Stimulated activated CD4-positive, alpha-beta T cell treated with anti-CD3 and anti-CD28 coated beads, TNF-alpha, amount 100 ng/mL, for 48 hours (primary cell): ENCODE measurements at regions not wholly inside any gene's neighbourhood (a gene's known extent, or its start where the extent isn't known, plus 50 kb on each side); places are given as distances from the start of the nearest gene placed in this dataset.
"Not testable (repeated sequence)": the region's sequence is repeated elsewhere in the genome, so short reads cannot be mapped to it uniquely, and the experiment has no call there.

Source experiments
- DNase-seq, 3 donors: peaks; one replicate each; pipeline ENCODE4 v3.0.0-alpha.2; 2020; ENCODE audit warnings: low read depth in 3 of 3

DNA sequence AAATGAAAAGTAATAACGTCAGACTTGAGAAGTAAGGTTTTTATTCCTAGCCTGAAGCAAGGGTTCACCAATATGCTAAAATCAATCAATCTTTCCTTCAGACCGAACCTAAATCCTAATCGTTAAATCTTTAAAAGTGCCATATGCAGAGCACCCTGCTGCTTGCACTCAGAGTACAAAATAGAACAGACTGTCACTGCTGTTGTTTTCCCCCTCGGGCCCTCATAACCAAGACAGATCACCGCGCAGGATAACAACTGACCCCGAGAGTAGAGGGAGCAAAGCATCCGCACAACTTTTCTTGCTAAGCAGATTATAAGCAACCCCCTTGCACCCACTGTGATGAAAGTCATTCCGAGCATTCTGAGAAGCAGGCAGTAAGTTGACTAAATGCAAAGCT, 550.9 kb upstream of the NDST4 start:
- DNase-seq = no peak

DNA sequence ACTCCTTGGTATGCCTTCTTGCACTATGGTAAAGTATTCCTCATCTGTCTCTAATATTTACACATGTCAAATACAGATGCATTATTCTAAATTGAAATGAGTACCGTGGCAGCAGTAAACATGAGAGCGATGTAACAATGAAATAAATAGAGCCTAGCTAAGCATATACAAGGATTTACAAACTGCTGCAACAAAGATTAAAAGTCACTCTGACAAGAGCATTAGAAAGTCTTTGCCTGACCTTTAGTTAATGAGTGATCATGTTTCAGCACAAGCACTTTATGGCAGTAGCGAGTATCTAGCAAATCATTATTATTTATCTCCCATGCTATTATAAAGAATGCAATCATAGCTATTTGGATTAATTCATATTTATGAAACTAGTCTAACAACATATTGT, 547.0 kb upstream of the NDST4 start:
- no peak for DNase-seq

DNA sequence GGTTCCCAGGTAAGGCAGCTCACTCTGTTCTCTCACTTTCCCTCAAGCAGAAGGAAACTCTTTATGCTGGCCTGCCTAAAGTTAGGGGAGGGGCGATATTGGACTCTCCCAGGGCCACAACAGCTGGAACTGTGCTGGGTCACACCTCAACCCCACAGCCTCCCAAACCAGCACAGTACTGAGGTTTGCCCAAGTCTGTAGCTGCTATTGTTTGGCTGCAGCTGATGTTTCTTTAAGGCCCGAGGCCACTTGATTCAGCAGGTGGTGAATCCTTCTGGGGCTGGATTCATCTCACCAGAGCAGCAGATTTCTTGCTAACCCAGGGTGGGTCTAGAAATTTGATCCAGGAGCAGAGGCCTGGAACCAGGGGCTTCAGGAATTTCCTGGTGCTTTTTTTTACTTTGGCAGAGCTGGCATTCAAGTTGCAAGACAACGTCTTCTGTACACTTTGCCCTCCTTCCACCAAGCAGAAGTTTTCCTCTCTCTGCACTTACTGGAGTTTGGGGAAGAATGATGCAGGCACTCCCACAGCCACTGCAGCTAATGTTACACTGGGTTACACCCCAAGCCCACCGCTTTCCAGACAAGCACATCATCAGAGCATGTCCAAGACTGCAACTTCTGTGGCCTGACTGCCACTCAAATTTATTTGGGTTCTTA, 544.7 kb upstream of the NDST4 start:
- DNase-seq = no peak

DNA sequence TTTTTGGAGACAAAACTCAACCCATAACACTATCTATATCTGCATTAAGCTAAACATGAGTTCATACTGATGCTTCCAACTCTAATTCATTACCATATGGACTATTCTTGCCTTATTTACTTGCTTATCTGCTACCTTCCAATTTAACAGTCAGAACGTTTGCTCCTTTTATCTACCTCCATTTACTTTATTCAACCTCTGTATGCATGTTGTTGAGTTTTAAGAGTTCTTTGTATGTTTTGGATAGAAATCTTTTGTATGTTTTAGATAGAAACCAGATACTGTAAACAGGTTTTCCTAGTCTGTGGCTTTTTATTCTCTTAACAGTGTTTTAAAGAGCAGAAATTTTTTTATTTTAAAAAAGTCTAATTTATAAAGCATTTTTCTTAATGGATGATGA, 542.2 kb upstream of the NDST4 start:
- DNase-seq = no peak

DNA sequence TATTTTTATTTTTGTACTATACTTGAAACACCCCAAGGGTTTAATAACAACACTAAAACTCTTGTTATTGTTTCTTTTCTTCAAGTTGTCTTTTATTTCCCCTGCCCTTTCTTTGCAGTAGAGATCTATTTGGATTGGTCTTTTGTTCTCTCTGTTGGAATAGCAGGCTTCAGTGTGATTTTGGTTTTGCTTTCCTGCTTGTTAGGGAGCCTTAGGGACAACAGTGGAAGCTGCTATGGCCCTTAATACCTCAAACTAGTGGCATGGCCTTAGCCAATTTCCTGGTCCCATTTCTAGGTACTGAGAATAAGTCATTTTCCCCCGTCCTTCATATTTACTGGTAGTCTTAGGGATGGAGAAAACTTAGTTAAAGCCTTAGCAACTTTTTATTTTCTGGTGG, 535.4 kb upstream of the NDST4 start:
- no peak for DNase-seq

DNA sequence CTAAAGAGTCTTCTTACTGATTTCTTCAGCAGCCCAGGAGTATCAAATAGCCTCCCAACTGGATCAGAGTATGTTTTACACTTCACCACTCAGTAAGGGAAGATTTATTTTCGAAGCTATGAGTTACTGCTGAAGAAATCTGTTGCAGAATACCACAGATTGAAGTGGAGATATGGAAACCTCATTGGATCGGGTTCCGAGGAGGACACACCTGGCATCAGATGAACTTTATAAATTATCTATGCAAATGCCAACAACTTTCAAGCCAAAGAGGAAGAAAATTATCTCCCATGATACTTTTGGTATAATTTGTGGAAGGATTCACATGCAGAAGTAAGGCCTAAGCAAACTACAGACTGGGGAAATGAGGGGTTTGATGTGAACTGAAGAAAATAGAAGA, 515.9 kb upstream of the NDST4 start:
- no peak for DNase-seq

DNA sequence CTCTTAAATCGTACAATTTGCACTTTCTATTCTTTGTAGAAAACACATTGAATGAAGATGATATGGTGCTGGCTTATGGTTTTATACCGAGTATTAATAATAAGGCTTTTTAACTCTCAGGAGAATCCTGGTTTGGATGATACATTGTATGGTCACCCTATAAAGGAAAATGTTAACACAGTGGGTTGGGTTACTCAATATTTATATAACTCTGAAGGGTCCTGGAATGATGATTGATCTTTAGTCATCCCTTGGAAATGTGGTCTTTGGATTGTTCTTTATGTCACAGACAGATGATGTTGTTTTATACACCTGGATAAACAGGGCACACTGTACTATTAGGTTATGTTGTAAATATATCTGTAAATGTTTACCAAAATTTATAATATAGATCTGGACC, 496.2 kb upstream of the NDST4 start:
- DNase-seq = no peak

DNA sequence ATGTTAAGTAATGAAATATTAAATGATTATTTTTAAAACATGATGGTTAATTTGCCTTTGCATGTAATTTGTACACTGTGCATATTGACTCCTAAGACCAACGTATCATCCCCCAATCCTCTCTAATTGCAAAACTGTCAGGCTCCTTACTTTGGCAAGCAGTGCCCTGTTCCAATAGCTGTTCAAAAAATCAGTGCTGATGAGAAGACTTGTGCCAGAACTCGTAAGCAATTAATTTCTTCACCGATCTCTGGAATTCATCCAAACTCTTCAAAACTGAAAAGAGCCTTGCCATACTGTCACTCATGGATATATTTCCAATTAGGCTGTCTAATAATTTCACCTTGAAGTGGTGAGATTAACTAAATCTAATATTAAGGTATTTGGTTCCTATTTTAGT, 493.9 kb upstream of the NDST4 start:
- no peak for DNase-seq

DNA sequence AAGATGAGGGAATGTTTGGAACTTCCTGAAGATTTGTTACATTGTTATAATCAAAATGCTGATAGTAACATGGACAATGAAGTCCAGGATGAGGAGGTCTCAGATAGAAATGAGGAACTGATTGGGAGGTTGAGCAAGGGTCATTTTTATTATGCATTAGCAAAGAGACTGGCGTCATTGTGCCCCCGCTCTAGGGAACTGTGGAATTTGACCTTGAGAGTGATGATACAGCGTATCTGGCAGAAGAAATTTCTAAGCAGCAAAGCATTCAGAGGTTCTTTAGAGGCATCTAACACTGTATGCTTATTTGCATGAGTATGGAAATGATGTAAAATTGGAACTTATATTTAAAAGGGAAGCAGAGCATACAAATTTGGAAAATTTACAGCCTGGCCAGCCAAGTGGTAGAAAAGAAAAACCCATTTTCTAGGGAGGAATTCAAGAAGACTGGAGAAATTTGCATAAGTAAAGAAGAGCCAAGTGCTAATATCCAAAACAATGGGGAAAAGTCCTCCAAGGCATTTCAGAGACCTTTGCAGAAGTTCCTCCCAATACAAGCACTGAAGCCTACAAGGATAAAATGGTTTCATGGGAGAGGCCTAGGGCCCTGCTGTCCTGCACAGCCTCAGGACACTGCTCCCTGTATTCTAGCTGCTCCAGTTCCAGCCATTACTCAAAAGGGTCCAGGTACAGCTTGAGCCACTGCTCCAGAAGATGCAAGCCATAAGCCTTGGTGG, 483.0 kb upstream of the NDST4 start:
- no peak for DNase-seq

DNA sequence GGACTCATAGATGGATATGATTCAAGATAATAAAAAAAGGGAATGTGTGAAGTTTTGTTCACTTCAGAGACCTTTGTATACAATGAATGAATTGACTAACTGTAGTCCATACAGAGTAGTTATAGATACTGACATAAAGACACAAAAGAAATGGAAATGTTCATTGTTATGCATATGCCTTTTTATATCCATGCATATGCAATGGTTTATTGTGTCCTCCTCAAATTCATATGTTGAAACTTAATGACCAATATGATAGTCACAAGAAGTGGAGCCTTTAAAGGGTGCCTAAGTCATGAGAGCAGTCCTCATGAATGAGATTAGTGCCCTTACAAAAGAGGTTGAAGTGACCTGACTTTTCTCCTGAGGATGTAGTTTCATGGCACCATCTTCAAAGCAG, 467.5 kb upstream of the NDST4 start:
- DNase-seq = no peak

DNA sequence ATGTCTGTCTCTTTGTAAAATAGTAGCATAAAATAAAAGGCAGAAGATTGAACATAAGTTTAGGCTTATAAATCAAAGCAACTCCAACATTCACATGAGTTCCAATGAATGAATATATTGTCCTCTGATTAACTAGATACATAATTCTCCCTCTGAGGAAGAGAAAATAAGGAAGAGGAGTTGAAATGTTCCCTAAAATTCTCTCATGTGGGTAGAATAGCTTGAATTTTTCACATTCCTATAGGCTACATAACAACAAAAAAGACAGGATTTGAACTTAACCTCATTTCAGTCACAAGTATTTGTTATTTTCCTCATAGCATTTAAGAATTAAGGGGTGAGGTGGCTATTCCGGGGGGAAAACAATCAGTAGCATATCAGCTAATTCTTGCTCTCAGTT, 462.4 kb upstream of the NDST4 start:
- no peak for DNase-seq

DNA sequence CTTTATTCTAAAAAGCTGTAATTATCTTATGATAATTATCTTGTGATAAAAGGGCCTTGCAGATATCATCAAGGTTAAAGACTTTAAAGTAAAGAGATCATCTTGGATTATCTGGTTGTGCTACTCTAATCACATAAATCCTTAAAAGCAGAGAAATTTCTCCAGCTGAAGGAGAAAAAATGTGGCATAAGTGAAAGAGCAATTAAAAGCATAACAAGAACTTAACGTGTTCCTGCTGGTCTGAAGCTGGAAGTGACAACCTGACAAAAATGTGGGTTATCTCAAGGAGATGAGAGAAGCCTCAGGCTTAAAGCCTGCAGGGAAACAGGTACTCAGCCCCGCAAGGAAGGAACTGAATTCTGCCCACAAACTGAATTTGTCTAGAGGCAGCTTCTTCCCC, 449.1 kb upstream of the NDST4 start:
- DNase-seq = no peak

DNA sequence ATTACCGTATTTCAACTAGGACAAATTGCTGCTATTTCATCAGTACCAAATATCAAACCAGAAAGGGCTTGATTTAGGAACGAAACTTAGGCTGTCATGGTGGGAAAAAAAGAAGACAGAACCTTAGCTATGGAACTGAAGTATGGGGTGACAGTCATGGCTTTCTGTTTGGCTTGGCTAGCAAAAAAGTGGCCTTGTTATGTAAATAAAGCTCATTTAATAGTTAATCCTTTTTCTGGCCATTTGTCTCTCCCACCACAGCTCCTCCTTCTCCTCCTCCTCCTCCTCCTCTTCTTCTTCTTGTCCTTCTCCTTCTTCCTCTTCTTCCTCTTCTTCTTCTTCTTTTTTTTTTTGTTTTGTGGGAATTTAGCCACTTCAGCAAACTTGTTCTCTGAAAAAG, 434.7 kb upstream of the NDST4 start:
- DNase-seq = no peak

DNA sequence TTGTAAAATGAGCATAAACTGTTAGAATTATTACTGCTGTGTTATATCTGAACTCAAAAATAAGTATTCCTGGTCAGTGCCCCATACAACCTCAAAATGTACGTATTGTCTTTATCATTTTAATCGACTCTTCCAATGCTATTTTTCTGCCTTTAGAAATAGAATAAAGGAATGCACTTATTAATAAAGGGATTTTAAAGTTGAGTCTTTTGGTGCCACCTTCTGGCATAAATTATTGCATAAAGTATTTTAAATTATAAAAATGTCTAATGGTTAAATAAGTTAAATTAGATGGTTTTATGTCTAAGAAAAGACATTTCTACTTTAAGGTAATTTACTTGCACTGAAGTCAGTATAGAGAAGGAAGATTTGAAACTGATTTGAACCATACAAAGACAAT, 424.0 kb upstream of the NDST4 start:
- DNase-seq = no peak

DNA sequence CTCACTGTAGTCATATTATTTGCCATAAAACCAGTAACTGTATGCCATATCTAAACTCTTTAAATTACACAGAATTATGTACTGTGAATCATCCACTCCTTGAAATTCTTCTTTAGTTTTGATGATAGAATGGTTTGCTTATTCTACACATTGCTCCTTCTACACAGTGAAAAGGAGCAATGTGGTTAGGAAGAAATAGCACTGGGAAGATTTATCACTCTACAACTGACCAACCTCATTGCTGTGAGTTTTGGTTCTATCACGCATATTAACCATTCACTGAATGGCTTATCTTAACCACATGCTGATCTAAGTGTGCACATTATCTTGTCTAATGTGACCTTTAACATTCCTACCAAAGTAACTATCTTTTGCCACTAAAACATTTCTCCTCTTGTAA, 415.7 kb upstream of the NDST4 start:
- no peak for DNase-seq

DNA sequence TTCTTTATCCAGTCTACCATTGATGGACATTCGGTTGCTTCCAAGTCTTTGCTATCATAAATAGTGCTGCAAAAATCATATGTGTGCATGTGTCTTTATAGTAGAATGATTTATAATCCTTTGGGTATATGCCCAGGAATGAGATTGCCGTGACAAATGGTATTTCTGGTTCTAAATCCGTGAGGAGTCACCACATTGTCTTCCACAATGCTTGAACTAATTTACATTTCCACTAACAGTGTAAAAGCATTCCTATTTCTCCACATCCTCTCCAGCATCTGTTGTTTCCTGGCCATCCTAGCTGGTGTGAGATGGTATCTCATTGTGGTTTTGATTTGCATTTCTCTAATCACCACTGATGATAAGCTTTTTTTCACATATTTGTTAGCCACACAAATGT, 406.1 kb upstream of the NDST4 start:
- not testable (repeated sequence) for DNase-seq

DNA sequence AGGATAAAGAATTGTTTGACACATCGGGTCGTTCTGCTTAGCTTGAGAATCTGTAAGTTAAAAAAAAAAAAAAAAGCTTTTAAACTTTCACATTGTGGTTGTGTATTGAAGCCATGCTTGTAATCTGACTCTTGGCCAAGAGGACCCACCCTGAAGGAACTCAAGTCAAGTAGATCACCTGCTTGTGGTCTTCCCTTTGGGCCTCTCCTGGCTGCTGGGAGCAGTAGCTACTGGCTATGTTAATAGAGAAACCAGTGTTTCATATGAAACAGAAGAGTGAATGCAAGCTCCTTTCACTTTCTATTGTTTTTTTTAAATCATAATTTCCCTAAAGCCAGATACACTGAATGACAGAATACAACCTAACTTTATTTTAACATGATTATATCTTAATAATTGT, 402.4 kb upstream of the NDST4 start:
- no peak for DNase-seq

DNA sequence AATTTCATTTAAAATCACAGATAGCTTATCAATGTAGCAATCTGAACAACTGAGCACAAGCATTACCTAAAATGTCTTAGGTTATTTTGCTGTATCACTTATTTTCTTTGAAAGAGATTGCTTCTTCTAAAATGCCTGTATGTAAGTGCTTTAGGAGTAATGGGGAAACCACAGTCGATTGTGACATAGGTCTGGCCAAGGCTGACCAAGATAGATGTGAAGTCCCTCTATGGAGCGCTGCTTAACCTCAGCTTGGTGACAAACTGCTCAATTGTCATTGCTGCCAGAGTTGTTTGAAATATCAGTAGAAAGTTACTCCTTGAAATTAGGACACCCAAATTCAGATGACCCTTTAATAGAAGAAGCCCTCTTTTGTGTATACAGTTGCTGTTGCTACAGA, 401.9 kb upstream of the NDST4 start:
- no peak for DNase-seq

DNA sequence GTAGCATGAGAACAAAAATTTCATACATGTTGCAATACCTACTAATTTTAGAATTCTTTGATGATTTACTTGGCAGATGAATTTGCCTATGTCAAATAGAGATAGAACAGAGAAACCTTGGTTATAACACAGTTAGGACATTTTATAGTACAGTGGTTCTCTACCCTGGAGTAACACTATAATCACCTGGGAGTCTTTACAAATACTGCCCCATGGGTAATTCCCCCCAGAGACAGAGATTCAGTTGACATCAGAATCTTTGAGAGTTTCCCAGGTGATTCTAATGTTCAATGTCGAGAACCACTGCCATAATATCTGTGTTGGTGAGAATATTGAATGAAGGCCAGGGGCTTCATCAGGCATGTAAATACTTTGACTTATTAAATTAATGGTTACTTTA, 401.3 kb upstream of the NDST4 start:
- no peak for DNase-seq

DNA sequence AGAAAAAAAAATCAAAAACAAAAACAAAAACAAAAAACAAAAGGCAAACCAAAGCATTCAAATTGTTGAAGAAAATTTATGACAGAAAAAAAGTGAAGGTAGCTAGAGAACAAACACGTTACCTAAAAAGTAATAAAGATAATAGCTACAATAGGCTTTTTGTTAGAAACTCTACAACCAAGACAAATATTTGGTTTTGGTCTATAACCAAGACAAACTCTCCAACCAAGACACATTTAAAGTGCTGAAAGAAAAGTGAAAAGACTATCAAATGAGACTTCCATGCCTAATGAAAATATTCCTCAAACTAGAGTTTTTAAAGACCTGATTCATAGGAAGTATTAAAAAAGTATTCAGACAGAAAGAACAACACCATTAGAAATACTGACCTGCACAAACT, 391.9 kb upstream of the NDST4 start:
- no peak for DNase-seq

DNA sequence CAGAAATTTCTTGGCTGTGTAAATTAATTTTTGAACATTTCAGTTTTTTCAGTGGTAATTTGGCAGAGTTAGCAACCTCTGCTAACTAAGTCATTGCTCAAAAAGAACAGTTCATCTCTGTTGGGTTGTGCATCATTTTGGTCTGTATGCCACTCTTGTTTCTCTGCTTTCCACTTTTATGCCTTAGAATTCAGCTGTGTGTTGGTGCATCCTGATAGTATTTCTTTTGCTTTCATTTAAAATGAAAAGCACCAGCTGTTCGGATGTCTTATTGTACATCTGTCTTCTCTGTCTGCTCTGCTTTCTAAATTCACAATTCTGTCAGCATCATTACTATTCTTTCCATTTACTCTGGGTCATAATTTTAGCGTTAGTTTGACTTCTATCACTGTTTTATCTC, 388.2 kb upstream of the NDST4 start:
- DNase-seq = no peak

DNA sequence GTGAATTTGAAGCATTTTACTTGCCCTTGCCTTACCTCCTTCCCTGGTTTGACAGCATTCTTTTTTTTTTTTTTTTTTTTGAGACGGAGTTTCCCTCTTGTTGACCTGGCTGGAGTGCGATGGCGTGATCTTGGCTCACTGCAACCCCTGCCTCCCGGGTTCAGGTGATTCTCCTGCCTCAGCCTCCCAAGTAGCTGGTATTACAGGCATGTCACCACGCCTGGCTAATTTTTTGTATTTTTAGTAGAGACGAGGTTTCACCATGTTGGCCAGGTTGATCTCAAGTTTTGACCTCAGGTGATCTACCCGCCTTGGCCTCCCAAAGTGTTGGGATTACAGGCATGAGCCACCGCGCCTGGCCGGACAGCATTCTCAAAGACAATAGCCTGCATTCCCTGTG, 380.4 kb upstream of the NDST4 start:
- not testable (repeated sequence) for DNase-seq

DNA sequence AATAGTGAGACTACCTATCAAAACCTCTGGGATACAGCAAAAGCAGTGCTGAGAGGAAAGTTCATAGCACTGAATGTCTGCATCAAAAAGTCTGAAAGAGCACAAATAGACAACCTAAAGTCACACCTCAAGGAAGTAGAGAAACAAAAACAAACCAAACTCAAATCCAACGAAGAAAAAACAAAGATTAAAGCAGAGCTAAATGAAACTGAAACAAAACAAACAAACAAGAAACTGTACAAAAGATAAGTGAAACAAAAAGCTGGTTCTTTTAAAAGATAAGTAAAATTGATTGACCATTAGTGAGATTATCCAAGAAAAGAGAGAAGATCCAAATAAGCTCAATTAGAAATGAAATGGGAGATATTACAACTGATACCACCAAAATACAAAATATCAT, 378.3 kb upstream of the NDST4 start:
- DNase-seq = no peak

DNA sequence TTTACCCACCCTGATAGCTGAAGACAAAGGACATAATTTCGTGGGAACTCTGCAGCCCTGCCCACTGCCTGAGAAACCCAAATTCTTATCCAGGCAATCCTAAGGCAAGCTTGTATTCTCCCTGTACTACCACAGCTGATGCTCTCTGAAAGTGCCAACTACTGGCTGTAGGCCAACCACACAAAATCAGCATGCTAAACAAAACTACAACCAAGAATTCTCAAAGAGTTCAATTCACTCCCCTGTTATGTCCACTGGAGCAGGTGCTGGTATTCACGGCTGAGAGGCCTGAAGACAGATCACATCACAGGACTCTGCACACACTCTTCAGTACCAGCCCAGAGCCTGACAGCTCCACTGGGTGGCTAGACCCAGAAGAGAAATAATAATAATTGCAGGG, 375.9 kb upstream of the NDST4 start:
- no peak for DNase-seq
